ENCODE measurements at regions not wholly inside any gene's neighbourhood (a gene's known extent, or its start where the extent isn't known, plus 50 kb on each side); places are given as distances from the start of the nearest gene placed in this dataset.
A peak's percentile ranks its signal among the peaks of the same experiment; 100 is the strongest.

- Mint-ChIP-seq H3K9me3 (no peaks in the 10 kb centered on the region), H3K4me3 (no peak overlapping the region), H3K4me1 (no peaks in the 10 kb centered on the region), H3K27ac (no peak overlapping the region), H3K36me3 (ENCODE audit: insufficient read depth in 1 of 3, low read depth in 3 of 3) (no peaks in the 10 kb centered on the region), H3K27me3 (ENCODE audit: low read depth) (no peaks in the 10 kb centered on the region)
- Histone ChIP-seq H3K27ac (ENCODE audit: insufficient read length, low read depth, low read length) (no peak overlapping the region), H3K18ac (ENCODE audit: insufficient read length, low read depth, low read length) (peak overlapping the region; percentile 69), H2BK120ac (ENCODE audit: low read depth, low read length, poor library complexity, severe bottlenecking) (no peak overlapping the region), H2AK5ac (ENCODE audit: insufficient read length, low read length) (no peak overlapping the region), H3K4me1 (ENCODE audit: insufficient read depth, low read length) (no peaks in the 10 kb centered on the region), H4K8ac (replicated peaks; ENCODE audit: insufficient read length, low read depth, low read length) (no peak overlapping the region), H3T11ph (ENCODE audit: low read length) (no peak overlapping the region), H4K20me1 (ENCODE audit: control insufficient read depth, insufficient read depth, insufficient read length) (no peaks in the 10 kb centered on the region), H3K23ac (ENCODE audit: insufficient read length, low read depth, low read length) (no peak overlapping the region), H2BK12ac (ENCODE audit: insufficient read length, low read depth, low read length) (no peak overlapping the region), H3K27me3 (ENCODE audit: insufficient read depth, low read length) (no peaks in the 10 kb centered on the region), H3K9me3 (ENCODE audit: control insufficient read depth, low read depth, low read length) (no peaks in the 10 kb centered on the region), H3K4ac (ENCODE audit: low read depth, low read length) (no peak overlapping the region), H3K56ac (ENCODE audit: insufficient read length, low read depth, low read length) (no peak overlapping the region), H3K79me2 (ENCODE audit: insufficient read depth, low read length) (no peaks in the 10 kb centered on the region), H3K14ac (ENCODE audit: insufficient read depth, low read length) (no peak overlapping the region), H4K5ac (ENCODE audit: insufficient read length, low read depth, low read length) (no peak overlapping the region), H3K79me1 (ENCODE audit: insufficient read depth, low read depth, low read length, poor library complexity, severe bottlenecking) (no peaks in the 10 kb centered on the region), H2BK20ac (ENCODE audit: low read depth, low read length, poor library complexity, severe bottlenecking) (no peak overlapping the region), H2AFZ (ENCODE audit: low read length) (no peak overlapping the region), H3K23me2 (ENCODE audit: insufficient read length, low read depth, low read length, poor library complexity, severe bottlenecking) (no peaks in the 10 kb centered on the region), H3K9ac (ENCODE audit: extremely low read depth, insufficient read length, low read length) (no peak overlapping the region), H2BK15ac (ENCODE audit: low read depth, low read length) (no peak overlapping the region), H2BK5ac (ENCODE audit: insufficient read length, low read length) (no peak overlapping the region), H3K4me2 (ENCODE audit: insufficient read depth, insufficient read length, low read length) (no peak overlapping the region), H4K91ac (ENCODE audit: insufficient read length, low read depth, low read length) (no peak overlapping the region)
- WGBS (ENCODE audit: extremely low coverage, insufficient read length, low lambda C conversion rate): no CpG with 5 or more reads among the region's 13 CpGs
- DNase-seq: no peak
- no peak for TF ChIP-seq CTCF (conservative IDR thresholded peaks at IDR 0.05)
Measured at GRCh38 chr2:226623587-226624368, 175.8 kb downstream of the IRS1 start.

Measured in H9 (cell line).